Tibial artery (tissue), 4 donors: ENCODE measurements at regions not wholly inside any gene's neighbourhood (a gene's known extent, or its start where the extent isn't known, plus 50 kb on each side); places are given as distances from the start of the nearest gene placed in this dataset.
A peak's percentile ranks its signal among the peaks of the same experiment; 100 is the strongest.

Experiments used
- DNase-seq, 2 donors: peaks; one replicate each; pipeline ENCODE4 v3.0.0-alpha.2; 2019
- H3K27ac ChIP-seq, 2 donors: fragments of 200-600 bp; sonication (generic) in 1 of 2; 1 replicate in 1 of 2; 2 replicates in 1 of 2; pipeline ENCODE4 v1.5.1; 2018 to 2019; ENCODE audit warnings: mild to moderate bottlenecking in 1 of 2
- H3K27me3 ChIP-seq, 2 donors: fragments of 200-600 bp; sonication (generic) in 1 of 2; one replicate each; pipeline versions ENCODE4 v1.5.1 to v1.6.0; 2016 to 2019
- H3K36me3 ChIP-seq, 3 donors: fragments of 200-600 bp; sonication (generic) in 2 of 3; one replicate each; pipeline ENCODE4 v1.5.1; 2016 to 2019; ENCODE audit warnings: mild to moderate bottlenecking in 2 of 3
- H3K4me1 ChIP-seq, 4 donors: fragments of 200-600 bp; sonication (generic) in 2 of 4; 1 replicate in 3 of 4; 2 replicates in 1 of 4; pipeline ENCODE4 v1.5.1; 2016 to 2019
- H3K4me3 ChIP-seq, 2 donors: fragments of 200-600 bp; sonication (generic) in 1 of 2; 1 replicate in 1 of 2; 2 replicates in 1 of 2; pipeline ENCODE4 v1.5.1; 2018 to 2019; ENCODE audit warnings: mild to moderate bottlenecking in 2 of 2
- H3K9me3 ChIP-seq, 3 donors: fragments of 200-600 bp; sonication (generic) in 1 of 3; one replicate each; pipeline ENCODE4 v1.5.1; 2016 to 2019
- intact Hi-C: fragments of 100-400 bp; cut with DNase I; formaldehyde crosslinking; loops from one replicate; pipeline ENCODE4 v1.15.0; 2023; ENCODE audit warnings: low total_unique reads
- TF ChIP-seq, protein P1 (sequence below), 2 experiments: fragments of 200-600 bp in 1 of 2; fragments of 450-650 bp in 1 of 2; IDR thresholded peaks; one replicate each; pipeline ENCODE4 v1.5.1; 2017 to 2019; ENCODE audit warnings: antibody characterized with exemption in 2 of 2, mild to moderate bottlenecking in 1 of 2, moderate library complexity in 1 of 2

DNA sequence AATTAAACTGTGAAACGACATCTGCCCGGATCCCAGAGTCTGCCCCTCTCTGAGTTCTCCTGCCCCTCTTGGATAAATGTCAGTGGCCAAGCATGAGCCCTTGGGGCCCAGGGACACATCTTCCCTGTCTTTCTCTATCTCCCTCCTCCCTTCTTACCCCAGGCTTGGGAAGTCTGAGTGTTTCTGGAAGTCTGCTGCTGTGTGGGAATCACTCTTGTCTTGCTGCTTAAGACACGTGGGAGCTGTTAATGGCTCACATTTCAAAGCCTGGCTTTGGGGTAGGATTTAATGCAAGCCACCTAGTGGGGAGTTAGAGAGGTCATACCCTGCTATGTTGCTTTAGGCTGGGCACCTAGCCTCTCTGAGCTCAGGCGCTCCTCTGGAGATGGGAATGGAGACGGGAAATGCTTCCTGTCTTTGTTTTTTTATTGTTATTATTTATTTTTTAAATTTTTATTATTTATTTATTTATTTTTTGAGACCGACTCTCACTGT, 218.5 kb upstream of the CIBAR2 start:
- Histone ChIP-seq H3K4me3 (no peak overlapping the region), H3K36me3 (no peaks in the 10 kb centered on the region), H3K9me3 (no peaks in the 10 kb centered on the region), H3K27ac (no peak overlapping the region), H3K27me3 (peaks cover 0 to 24% of the 10 kb centered on the region in 2 donors), H3K4me1 (peaks cover 0 to 35% (median 28%) of the 10 kb centered on the region in 4 donors)
- TF ChIP-seq, protein P1, sequence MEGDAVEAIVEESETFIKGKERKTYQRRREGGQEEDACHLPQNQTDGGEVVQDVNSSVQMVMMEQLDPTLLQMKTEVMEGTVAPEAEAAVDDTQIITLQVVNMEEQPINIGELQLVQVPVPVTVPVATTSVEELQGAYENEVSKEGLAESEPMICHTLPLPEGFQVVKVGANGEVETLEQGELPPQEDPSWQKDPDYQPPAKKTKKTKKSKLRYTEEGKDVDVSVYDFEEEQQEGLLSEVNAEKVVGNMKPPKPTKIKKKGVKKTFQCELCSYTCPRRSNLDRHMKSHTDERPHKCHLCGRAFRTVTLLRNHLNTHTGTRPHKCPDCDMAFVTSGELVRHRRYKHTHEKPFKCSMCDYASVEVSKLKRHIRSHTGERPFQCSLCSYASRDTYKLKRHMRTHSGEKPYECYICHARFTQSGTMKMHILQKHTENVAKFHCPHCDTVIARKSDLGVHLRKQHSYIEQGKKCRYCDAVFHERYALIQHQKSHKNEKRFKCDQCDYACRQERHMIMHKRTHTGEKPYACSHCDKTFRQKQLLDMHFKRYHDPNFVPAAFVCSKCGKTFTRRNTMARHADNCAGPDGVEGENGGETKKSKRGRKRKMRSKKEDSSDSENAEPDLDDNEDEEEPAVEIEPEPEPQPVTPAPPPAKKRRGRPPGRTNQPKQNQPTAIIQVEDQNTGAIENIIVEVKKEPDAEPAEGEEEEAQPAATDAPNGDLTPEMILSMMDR (IDR thresholded peaks at IDR 0.05): peak; percentile 37 to 44
- DNase-seq: peak in 1 of 2 donors; percentile 51
- intact Hi-C loops: no loop called here

DNA sequence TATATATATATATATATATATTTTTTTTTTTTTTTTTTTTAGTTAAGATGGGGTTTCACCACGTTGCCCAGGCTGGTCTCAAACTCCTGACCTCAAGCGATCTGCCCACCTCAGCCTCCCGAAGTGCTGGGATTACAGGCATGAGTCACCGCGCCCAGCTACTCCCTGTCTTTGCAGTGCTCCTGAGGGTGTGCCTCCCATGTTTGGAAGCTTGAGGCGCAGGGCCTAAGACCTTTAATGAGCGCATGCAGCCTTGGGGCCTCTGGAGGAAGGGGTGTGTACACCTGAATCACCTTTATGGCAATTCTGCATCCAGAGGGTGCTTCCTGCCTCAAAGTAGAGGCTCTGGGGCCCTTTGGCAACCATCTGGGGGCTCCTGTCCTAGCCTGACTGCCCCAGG, 219.4 kb upstream of the CIBAR2 start:
- no peak for DNase-seq
- peaks cover 0 to 23% of the 10 kb centered on the region in 2 donors for H3K27me3 ChIP-seq
- no peaks in the 10 kb centered on the region for H3K36me3 ChIP-seq
- peaks cover 0 to 35% (median 28%) of the 10 kb centered on the region in 4 donors for H3K4me1 ChIP-seq
- TF ChIP-seq, protein P1 (IDR thresholded peaks at IDR 0.05): no peak
- no peak overlapping the region for H3K4me3 ChIP-seq
- H3K27ac ChIP-seq: no peak overlapping the region
- intact Hi-C loops: no loop called here
- no peaks in the 10 kb centered on the region for H3K9me3 ChIP-seq

DNA sequence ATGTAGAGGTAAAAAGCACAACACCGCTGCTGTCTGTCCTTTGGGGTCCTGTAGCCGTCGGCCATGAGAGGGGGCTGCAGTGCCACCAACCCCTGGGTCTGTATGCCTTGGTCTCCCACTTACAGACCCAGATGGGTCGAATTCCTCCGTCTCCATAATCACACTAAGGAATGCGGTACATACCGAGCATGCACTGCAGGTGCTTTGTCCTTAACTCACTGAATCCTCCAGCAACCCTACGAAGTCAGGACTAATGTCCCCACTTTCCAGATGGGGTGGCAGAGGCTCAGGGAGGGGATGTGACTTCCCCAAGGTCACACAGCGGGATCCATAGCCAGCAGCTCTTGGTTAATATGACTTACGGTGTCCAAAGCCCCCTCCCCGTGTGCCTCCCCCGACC, 219.9 kb upstream of the CIBAR2 start:
- H3K9me3 ChIP-seq: no peaks in the 10 kb centered on the region
- DNase-seq: no peak
- peaks cover 0 to 35% (median 28%) of the 10 kb centered on the region in 4 donors for H3K4me1 ChIP-seq
- no peak overlapping the region for H3K27ac ChIP-seq
- peaks cover 0 to 21% of the 10 kb centered on the region in 2 donors for H3K27me3 ChIP-seq
- TF ChIP-seq, protein P1 (IDR thresholded peaks at IDR 0.05): no peak
- intact Hi-C loops: no loop called here
- H3K36me3 ChIP-seq: no peaks in the 10 kb centered on the region
- H3K4me3 ChIP-seq: no peak overlapping the region

DNA sequence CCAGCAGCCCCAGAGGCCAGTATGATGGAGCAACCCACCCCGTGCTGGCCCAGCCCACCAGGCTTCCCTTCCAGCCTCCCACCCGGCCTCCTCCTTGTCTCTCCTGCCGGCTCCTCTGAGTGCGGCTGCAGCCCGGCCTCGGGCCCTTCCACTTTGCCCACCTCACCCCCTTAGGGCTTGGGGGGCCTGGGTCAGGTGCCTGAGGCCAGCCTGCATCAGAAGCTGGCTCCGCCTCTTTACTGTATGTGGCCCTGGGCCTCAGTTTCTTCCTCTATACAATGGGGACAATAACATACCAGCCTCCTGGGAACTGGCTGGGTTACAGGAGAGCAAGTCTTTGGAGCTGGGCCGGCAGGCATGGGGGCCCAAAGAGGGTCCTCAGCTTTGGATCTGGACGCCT, 221.1 kb upstream of the CIBAR2 start:
- Histone ChIP-seq H3K4me1 (peaks cover 0 to 26% (median 24%) of the 10 kb centered on the region in 4 donors), H3K9me3 (no peaks in the 10 kb centered on the region), H3K4me3 (no peak overlapping the region), H3K27me3 (peaks cover 0 to 13% of the 10 kb centered on the region in 2 donors), H3K36me3 (no peaks in the 10 kb centered on the region), H3K27ac (no peak overlapping the region)
- intact Hi-C loops: no loop called here
- DNase-seq: no peak
- TF ChIP-seq, protein P1 (IDR thresholded peaks at IDR 0.05): no peak

DNA sequence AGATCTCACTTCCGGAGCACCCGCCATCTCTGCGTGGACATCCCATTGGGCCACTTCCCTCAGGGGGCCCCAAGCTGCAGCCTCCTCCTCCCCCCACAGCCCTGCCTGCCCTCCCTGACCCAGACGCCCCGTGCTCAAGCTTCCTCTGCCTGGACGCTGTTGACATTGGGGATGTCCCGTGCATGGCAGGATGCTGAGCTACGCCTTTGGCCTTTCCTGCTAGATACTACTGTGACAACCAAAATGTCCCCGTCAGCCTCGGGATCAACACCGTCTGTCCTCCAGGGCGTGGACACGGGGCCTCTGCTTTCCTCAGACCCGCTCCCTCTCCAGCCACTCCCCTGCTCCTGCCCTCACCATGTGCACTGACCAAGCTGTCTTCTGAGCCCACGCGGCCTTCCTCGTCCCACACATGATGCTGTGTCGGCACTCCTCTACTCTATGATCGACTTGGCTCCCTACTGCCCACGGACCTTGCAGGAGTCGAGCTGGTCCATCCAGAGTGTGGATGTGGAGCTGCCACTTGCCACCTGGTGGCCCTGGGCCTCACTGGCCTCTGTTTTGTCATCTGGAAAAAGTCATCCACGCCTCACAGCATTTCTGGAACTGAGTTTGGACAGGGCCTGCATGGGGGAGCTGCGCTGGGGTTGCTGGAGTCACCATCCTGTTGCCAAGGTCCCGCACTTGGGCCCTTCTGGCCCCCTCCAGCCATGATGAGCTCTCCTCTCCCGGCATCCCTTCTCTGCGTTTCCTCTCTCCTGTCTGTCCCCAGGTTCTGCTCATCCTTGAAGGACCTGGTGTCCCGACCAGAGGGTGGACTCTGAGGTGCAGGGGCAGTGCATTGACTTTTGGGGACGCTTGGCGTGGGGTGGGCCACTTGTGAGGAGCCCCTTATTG, 221.7 kb upstream of the CIBAR2 start:
- no peak overlapping the region for H3K4me3 ChIP-seq
- H3K27ac ChIP-seq: no peak overlapping the region
- H3K4me1 ChIP-seq: peaks cover 0 to 20% (median 17%) of the 10 kb centered on the region in 4 donors
- H3K27me3 ChIP-seq: peaks cover 0 to 7% of the 10 kb centered on the region in 2 donors
- intact Hi-C loops: no loop called here
- DNase-seq: no peak
- H3K36me3 ChIP-seq: no peaks in the 10 kb centered on the region
- H3K9me3 ChIP-seq: no peaks in the 10 kb centered on the region
- TF ChIP-seq, protein P1 (IDR thresholded peaks at IDR 0.05): no peak
